Heart right ventricle (tissue), 16 donors: ENCODE measurements at regions not wholly inside any gene's neighbourhood (a gene's known extent, or its start where the extent isn't known, plus 50 kb on each side); places are given as distances from the start of the nearest gene placed in this dataset.
"Not testable (repeated sequence)": the region's sequence is repeated elsewhere in the genome, so short reads cannot be mapped to it uniquely, and the experiment has no call there.

Experiments
- ATAC-seq, 8 donors: fragments of 200-7000 bp; cut with Tn5 transposase; one replicate each; pipeline ENCODE4 v1.9.1; 2020; ENCODE audit warnings: mild to moderate bottlenecking in 8 of 8, moderate library complexity in 8 of 8, moderate number of reproducible peaks in 1 of 8
- DNase-seq, 2 donors: peaks; one replicate each; pipeline ENCODE4 v3.0.0-alpha.2; 2020
- H3K27ac ChIP-seq, 10 donors: fragments of 200-600 bp; sonication (generic) in 2 of 10; one replicate each; pipeline versions ENCODE4 v1.5.0 to v1.8.0; 2020 to 2022; ENCODE audit warnings: mild to moderate bottlenecking in 3 of 10
- H3K27me3 ChIP-seq, 7 donors: fragments of 200-600 bp; one replicate each; pipeline ENCODE4 v1.8.0; 2021 to 2022; ENCODE audit warnings: mild to moderate bottlenecking in 2 of 7
- H3K36me3 ChIP-seq, 9 donors: fragments of 200-600 bp; sonication (generic) in 1 of 9; one replicate each; pipeline versions ENCODE4 v1.5.0 to v1.8.0; 2020 to 2022; ENCODE audit warnings: mild to moderate bottlenecking in 2 of 9
- H3K4me1 ChIP-seq, 9 donors: fragments of 200-600 bp; sonication (generic) in 1 of 9; one replicate each; pipeline versions ENCODE4 v1.5.0 to v1.8.0; 2020 to 2022; ENCODE audit warnings: mild to moderate bottlenecking in 4 of 9
- H3K4me3 ChIP-seq, 10 donors: fragments of 200-600 bp; sonication (generic) in 2 of 10; one replicate each; pipeline versions ENCODE4 v1.5.0 to v1.8.0; 2020 to 2022; ENCODE audit warnings: mild to moderate bottlenecking in 7 of 10, moderate library complexity in 2 of 10
- H3K9me3 ChIP-seq, 11 donors: fragments of 200-600 bp in 10 of 11; sonication (generic) in 2 of 11; one replicate each; pipeline versions ENCODE4 v1.5.0 to v1.8.0; 2013 to 2022; ENCODE audit warnings: mild to moderate bottlenecking in 2 of 11, control low read depth in 1 of 11, moderate library complexity in 1 of 11
- WGBS, 2 donors: extraction: QIAGEN DNeasy Blood & Tissue Kit; methylation state at CpG; one replicate each; pipeline ENCODE4 v1.1.7; 2013; ENCODE audit warnings: inconsistent platforms in 1 of 2; 5-methylcytosine and 5-hydroxymethylcytosine counted together
- intact Hi-C, 10 donors: fragments of 100-400 bp; cut with DNase I; formaldehyde crosslinking; loops; one replicate each; pipeline versions ENCODE4 v1.11.1 to v1.14.2; 2022
- donor health status: Arrhythmogenic right ventricular cardiomyopathy.
- donor health status: ischemic (EF 13 %, LVEDD 7.1; RV severe dilation, severe dysfunction).
- donor health status: healthy with polysubstance abuse.
- donor health status: DM: no; HTN: yes; CAD: no.
- donor health status: DM: no; HTN: no; CAD: no.
- donor health status: ischemic (EF 25% LVEDD 6.9; RV normal size, moderate dysfunction).
- donor health status: ischemic (EF 25% LVEDD 5.7; RV mildly dilated, moderate dysfunction).
- donor health status: healthy.
- donor health status: DM: yes; HTN: yes; CAD: no.
- donor health status: Ischemic cardiomyopathy.
- donor health status: ischemic (EF 35%, LVEDD 5.7; RV mildly dilated, moderate dysfunction).
- donor health status: nonischemic (EF 11% LVEDD 7.7; RV severe dilation, severe dysfunction).
- donor health status: DM: yes; HTN: yes; CAD: no.
- donor health status: PGD.
- donor health status: ischemic (EF 29% LVEDD 5.4; RV normal size, mild dysfunction).
- donor health status: nonischemic (EF 23%, LVEDD 6.1; RV moderate dilation, normal function).

DNA sequence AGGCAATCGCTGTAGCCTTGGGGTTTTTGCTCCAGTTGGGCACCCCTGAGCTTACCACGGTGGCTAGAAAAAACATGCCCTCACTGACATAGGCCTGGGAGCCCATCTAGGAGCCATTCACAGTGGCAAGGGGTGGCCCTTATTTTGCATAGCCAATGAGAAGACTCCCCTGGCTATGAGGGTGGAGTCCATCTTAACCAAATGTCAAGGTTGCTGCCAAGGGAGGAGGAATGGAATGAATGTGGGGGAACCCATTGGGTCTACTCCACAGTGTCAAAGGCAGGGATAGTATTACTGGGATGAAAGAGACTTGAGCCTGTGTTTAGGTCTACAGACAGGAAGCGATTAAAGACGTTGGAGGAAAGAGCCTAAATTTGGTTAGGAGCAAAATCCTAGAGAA is 295.7 kb upstream of the PLGLB2 start:
- intact Hi-C loops, H3K27ac ChIP-seq, ATAC-seq, H3K27me3 ChIP-seq, H3K36me3 ChIP-seq, H3K9me3 ChIP-seq, H3K4me3 ChIP-seq, DNase-seq: not testable (repeated sequence)
- WGBS, 2 donors: 86 to 88% methylated on average over 4 of the region's 4 CpGs
- peaks cover 0 to 19% (median 11%) of the 10 kb centered on the region in 9 donors for H3K4me1 ChIP-seq

DNA sequence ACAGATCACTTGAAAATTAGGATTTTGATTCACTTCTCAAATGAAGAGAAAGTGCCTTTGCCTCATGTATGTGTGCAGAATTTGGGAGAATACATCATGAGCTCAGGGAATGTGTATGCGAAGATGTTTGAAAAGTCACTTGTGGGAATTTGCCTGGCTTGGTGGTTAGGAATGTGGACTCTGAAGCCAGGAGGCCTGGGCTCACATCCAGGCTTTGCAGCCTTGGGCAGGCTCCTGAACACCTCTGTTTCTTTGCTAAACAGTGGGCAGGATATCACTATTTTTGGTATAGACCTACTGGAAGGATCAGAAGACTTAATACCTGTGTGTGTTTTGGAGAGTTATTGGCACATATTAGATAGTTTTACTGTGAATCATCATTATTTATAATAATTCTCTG is 295.0 kb upstream of the PLGLB2 start:
- peak in 1 of 8 donors; percentile 6 for ATAC-seq
- H3K4me3 ChIP-seq, H3K36me3 ChIP-seq, DNase-seq, H3K9me3 ChIP-seq, H3K27me3 ChIP-seq, intact Hi-C loops: not testable (repeated sequence)
- peaks cover 0 to 19% (median 11%) of the 10 kb centered on the region in 9 donors for H3K4me1 ChIP-seq
- peak overlapping the region in 1 of 10 donors; percentile 44 for H3K27ac ChIP-seq
- 53 to 65% methylated on average over 1 of the region's 1 CpG for WGBS, 2 donors

DNA sequence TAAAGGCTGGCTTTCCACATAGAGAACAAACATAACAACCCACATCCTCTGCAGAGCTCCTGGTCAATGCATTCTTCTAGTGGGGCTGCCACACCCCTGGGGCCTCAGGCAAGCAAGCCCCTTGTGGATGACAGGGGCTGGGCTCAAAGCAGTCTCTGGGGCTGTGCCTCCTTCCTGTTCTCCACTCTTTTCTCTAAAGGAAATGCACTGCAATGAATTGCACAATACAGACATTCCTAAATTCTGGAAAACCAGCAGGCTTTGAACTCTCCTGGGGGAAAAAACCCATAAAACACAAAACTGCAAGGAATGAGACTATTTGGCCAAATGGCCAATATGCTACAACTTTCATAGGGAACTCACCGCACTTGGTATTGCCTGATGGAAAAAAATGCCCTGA is 293.9 kb upstream of the PLGLB2 start:
- DNase-seq, H3K27me3 ChIP-seq, H3K4me3 ChIP-seq, H3K36me3 ChIP-seq, intact Hi-C loops, H3K9me3 ChIP-seq: not testable (repeated sequence)
- Histone ChIP-seq H3K4me1 (peaks cover 0 to 21% (median 13%) of the 10 kb centered on the region in 9 donors), H3K27ac (peak overlapping the region in 8 of 10 donors; percentile 28 to 78 (median 64))
- 57 to 75% methylated on average over 1 of the region's 1 CpG for WGBS, 2 donors
- peak in 4 of 8 donors; percentile 5 to 31 (median 12) for ATAC-seq

DNA sequence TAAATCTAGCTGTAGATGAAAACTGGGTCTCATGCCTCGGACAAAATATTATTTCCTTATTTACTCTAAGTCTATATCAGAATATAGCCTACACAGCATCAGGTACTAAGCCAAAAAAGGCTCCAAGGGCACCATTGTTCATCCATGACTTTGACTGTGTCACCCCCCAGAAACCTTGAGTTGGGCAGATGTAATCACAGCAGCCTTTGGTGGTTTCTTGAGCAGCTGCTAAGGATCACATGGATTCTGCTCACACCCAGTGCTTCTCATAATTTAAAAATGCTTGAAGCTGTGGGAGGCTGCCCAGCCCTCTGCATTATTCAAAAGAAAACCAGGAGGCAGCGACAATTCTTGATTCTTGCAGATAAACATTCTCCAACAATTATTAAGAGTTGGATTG is 293.5 kb upstream of the PLGLB2 start:
- DNase-seq, H3K9me3 ChIP-seq, ATAC-seq, intact Hi-C loops, H3K36me3 ChIP-seq, H3K27me3 ChIP-seq: not testable (repeated sequence)
- H3K4me3 ChIP-seq: peak overlapping the region in 1 of 10 donors; percentile 16
- peaks cover 0 to 23% (median 16%) of the 10 kb centered on the region in 9 donors for H3K4me1 ChIP-seq
- H3K27ac ChIP-seq: peak overlapping the region in 8 of 10 donors; percentile 28 to 78 (median 64)
- 64 to 75% methylated on average over 2 of the region's 2 CpGs for WGBS, 2 donors

DNA sequence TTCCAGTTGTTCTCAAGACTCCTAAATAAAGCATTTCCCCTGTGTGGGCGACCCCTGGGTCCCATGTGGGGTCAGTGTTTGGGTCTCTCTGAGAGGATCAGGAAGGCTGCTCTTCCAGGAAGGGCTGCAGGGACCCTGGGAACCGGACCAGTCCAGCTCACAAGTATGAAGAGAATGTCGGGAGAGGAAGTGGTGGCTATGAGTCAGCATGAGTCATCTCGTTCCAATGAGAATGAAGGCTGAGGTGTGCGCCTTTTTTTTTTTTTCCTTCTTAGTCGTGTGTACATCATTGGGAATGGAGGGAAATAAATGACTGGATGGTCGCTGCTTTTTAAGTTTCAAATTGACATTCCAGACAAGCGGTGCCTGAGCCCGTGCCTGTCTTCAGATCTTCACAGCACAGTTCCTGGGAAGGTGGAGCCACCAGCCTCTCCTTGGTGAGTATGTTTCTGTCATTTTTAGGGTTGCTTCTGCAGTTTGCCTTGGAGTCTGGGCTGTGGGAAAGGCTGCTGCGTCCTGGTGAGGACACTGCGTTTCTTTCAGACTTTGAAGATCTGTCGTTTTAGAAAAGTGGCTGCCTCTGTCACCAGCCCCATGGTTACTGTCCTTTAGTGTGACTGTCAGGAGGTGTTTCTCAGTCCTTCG is 292.6 kb upstream of the PLGLB2 start:
- peak; percentile 88 to 95 (median 90) for ATAC-seq
- DNase-seq, intact Hi-C loops, H3K9me3 ChIP-seq, H3K27me3 ChIP-seq, H3K36me3 ChIP-seq: not testable (repeated sequence)
- Histone ChIP-seq H3K27ac (peak overlapping the region in 9 of 10 donors; percentile 52 to 90 (median 82)), H3K4me1 (peaks cover 0 to 24% (median 16%) of the 10 kb centered on the region in 9 donors), H3K4me3 (peak overlapping the region in 9 of 10 donors; percentile 26 to 60 (median 55))
- WGBS, 2 donors: 5 to 8% methylated on average over 6 to 7 of the region's 13 CpGs

DNA sequence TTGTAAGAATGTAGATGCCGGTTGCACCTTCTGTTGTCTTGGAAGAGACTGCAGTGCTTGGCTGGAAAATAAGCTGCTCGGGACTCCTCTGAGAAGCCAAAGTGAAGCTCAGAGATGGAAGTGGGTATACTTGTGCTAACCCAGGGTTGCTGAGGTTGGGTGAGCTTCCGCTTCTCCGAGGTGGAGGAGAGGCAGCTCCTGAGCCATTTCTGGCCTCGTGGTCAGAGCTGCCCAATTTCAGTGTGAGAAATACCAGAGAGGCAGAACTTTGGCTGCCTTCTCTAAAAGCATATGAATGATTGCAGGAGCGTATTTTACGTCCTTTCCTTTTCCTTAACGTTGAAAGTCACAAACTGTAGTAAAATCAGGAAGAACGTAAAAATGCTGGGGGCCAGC is 292.0 kb upstream of the PLGLB2 start:
- H3K36me3 ChIP-seq, intact Hi-C loops, H3K27me3 ChIP-seq, H3K9me3 ChIP-seq, DNase-seq: not testable (repeated sequence)
- Histone ChIP-seq H3K4me1 (peaks cover 0 to 24% (median 16%) of the 10 kb centered on the region in 9 donors), H3K4me3 (peak overlapping the region in 9 of 10 donors; percentile 26 to 60 (median 55)), H3K27ac (peak overlapping the region in 9 of 10 donors; percentile 52 to 90 (median 82))
- WGBS, 2 donors: 3 to 17% methylated on average over 4 of the region's 9 CpGs
- peak; percentile 14 to 62 (median 43) for ATAC-seq

DNA sequence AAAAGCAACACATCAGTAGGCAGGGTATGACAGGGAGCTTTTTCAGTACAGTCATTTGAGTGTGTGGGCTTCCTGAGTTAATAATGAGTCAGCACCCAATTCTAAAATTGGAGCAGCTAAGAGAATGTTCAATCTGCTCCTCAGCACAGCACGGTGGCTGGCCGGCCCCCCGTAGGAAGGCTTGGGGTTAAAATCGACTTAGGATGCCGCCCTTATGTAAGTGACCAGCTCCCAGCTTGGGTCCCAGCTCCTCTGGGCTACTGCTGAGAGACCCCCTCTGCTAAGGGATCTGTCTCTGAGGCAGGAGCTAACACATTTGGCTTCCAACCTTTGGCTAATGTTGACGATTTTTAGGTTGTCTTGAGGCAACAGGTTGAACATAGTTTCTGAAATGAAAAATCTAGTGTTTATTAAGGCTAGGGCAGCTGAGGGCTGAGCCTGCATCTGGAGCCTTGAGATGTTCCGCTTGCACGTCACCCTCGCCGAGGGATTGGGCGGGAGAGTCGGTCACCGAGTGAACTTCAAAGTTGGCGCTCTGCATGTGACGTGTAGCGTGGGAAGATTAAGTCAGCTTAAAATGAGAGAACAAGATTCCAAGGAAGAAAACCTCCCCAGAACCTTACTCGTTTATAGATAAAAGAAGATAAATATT is 291.3 kb upstream of the PLGLB2 start:
- DNase-seq, H3K27me3 ChIP-seq, H3K9me3 ChIP-seq, intact Hi-C loops, H3K36me3 ChIP-seq: not testable (repeated sequence)
- H3K27ac ChIP-seq: peak overlapping the region in 8 of 10 donors; percentile 55 to 90 (median 82)
- H3K4me1 ChIP-seq: peaks cover 0 to 24% (median 16%) of the 10 kb centered on the region in 9 donors
- H3K4me3 ChIP-seq: peak overlapping the region in 8 of 10 donors; percentile 24 to 60 (median 55)
- ATAC-seq: peak; percentile 23 to 68 (median 54)
- WGBS, 2 donors: 23 to 39% methylated on average over 8 to 11 of the region's 17 CpGs

DNA sequence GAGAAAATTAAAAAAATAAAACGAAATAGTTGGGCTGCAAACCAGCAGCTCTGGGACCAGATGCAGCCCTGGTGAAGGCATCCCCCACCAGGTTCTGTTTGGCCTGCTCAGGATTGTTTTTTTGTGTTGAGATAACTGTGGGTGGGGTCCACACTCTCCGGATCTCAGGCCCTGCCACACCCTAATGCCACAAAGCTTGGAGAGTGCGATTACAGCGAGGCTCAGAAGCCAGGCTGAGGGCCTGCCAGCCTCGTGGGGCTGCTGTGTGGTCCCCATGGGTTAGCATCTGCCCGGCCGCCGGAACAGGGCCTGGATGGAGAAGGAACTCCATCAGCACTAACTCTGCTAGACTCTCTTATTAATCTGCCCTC is 290.8 kb upstream of the PLGLB2 start:
- ATAC-seq: peak in 5 of 8 donors; percentile 0 to 19 (median 6)

DNA sequence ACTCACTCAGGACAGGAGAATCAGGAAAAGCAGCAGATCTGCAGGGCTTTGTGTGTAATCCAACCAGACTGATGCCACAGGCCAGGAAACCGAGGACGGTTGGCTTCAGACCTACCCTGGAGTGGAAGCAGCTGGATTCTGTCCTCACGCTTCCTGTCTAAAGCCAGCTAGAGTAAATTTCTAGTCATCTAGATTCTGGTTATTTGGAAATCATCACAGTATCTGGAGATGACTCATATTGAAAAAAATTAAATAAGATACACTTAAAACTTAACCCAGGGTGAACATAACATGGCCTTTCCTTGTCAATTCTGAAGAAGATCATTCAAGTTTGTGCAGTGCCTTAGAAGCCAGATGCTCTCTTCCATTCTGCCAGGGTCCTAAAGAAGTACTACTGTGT is 288.9 kb upstream of the PLGLB2 start:
- intact Hi-C loops, DNase-seq, H3K9me3 ChIP-seq, H3K27ac ChIP-seq, H3K27me3 ChIP-seq, H3K36me3 ChIP-seq: not testable (repeated sequence)
- Histone ChIP-seq H3K4me1 (peaks cover 0 to 15% (median 8%) of the 10 kb centered on the region in 9 donors), H3K4me3 (peak overlapping the region in 1 of 10 donors; percentile 14)
- ATAC-seq: peak in 1 of 8 donors; percentile 54
- WGBS, 2 donors: no CpG with 5 or more reads among the region's 3 CpGs

More for the DNA sequence above, 290.8 kb upstream of the PLGLB2 start:
- H3K36me3 ChIP-seq, DNase-seq, H3K9me3 ChIP-seq, intact Hi-C loops, H3K27me3 ChIP-seq: not testable (repeated sequence)
- Histone ChIP-seq H3K27ac (peak overlapping the region in 3 of 10 donors; percentile 60 to 83 (median 68)), H3K4me1 (peaks cover 0 to 24% (median 16%) of the 10 kb centered on the region in 9 donors), H3K4me3 (peak overlapping the region in 5 of 10 donors; percentile 25 to 56 (median 30))
- 52 to 63% methylated on average over 2 to 3 of the region's 8 CpGs for WGBS, 2 donors

DNA sequence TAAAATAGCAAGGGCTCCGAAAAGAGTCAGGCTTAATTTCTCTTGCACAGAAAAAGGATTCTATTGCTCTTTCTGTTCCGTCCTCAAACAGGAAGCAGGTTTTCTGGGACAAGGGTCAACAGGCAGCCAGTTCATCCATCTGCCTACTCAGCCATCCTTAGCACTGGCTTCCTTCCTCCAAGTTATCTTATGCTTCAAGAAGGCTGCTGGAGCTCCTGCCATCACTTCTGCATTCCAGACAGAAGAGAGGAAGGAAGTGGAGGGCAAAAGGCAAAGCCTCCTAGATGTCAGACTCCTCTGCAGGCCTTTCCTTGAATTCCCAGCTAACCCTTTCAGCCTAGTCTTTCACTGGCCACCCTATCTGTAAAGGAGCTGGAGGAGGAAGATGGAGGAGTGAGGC is 287.8 kb upstream of the PLGLB2 start:
- H3K9me3 ChIP-seq, H3K27ac ChIP-seq, H3K4me3 ChIP-seq, DNase-seq, H3K27me3 ChIP-seq, H3K4me1 ChIP-seq, intact Hi-C loops, H3K36me3 ChIP-seq, ATAC-seq: not testable (repeated sequence)
- 29 to 50% methylated on average over 1 of the region's 2 CpGs for WGBS, 2 donors

DNA sequence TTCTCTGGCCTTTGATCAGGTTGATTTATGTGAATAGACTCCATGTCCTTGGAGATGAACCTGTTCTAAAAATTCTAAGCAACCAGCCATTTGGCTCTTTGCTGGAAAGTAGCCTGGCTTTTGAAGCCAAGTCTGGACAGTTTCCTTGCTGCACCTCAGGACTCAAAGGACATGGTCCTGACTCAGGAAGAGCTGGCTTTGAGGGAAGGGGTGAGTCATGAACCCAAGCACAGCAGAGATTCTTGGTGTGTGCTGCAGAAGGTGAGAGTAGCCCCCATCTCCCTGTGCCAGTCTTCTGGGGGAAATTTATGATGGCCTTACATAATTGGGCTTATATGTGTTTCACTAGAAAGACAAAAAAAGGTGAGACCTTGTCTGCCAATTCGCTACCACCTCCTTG is 287.2 kb upstream of the PLGLB2 start:
- H3K4me3 ChIP-seq, ATAC-seq, intact Hi-C loops, H3K9me3 ChIP-seq, H3K36me3 ChIP-seq, DNase-seq, H3K27ac ChIP-seq, H3K27me3 ChIP-seq: not testable (repeated sequence)
- peaks cover 0 to 12% (median 0%) of the 10 kb centered on the region in 9 donors for H3K4me1 ChIP-seq
- no CpG with 5 or more reads among the region's 1 CpG for WGBS, 2 donors
